ENCODE measurements at regions not wholly inside any gene's neighbourhood (a gene's known extent, or its start where the extent isn't known, plus 50 kb on each side); places are given as distances from the start of the nearest gene placed in this dataset.

GRCh38 chr16:50910736-50911100 is 168.8 kb downstream of the CYLD start:
- H3K4me3 ChIP-seq (ENCODE audit: extremely low read depth in 1 of 4, insufficient read depth in 2 of 4, low read depth in 3 of 4, low read length in 4 of 4) = no peak overlapping the region
- H4K8ac ChIP-seq (ENCODE audit: extremely low read depth, insufficient read depth, low read length) = no peak overlapping the region
- no peak overlapping the region for H3K4ac ChIP-seq (replicated peaks; ENCODE audit: insufficient read length, low read depth, low read length)
- H4K91ac ChIP-seq (replicated peaks; ENCODE audit: insufficient read length, low read length) = no peak overlapping the region
- no peaks in the 10 kb centered on the region for H3K23me2 ChIP-seq (ENCODE audit: low read depth, low read length)
- DNase-seq (ENCODE audit: low read depth in 1 of 2, low spot score in 2 of 2) (no peak), FAIRE-seq (no peak)
- ChIA-PET CTCF (ENCODE audit: partially characterized antibody) (interaction anchor here (1.4 kb wide), 1 partner anchor 215 kb away, joined by 3 read pairs; no protein-coding TSS in a partner anchor), POLR2A (ENCODE audit: partially characterized antibody) (no interaction called here)
- H3K23ac ChIP-seq (ENCODE audit: insufficient read length) = no peak overlapping the region
- no peak overlapping the region for H3K9ac ChIP-seq (replicated peaks in 1 of 4; ENCODE audit: extremely low read depth in 1 of 4, low read depth in 3 of 4, low read length in 3 of 4)
- H2BK5ac ChIP-seq (ENCODE audit: low read depth, low read length) = no peak overlapping the region
- no peak overlapping the region for H2BK15ac ChIP-seq (ENCODE audit: low read length)
- H2AFZ ChIP-seq (ENCODE audit: low read length) = no peak overlapping the region
- 87% methylated on average over 10 of the region's 10 CpGs; no CpG with 5 or more reads in 1 of the 2 experiments for WGBS, 2 experiments (ENCODE audit: extremely low coverage in 1 of 2, insufficient coverage in 1 of 2, insufficient read length in 1 of 2, insufficient replicate concordance in 2 of 2, low coverage in 1 of 2, low lambda C conversion rate in 2 of 2, missing lambda C conversion rate in 1 of 2)
- no peak overlapping the region for H3K27ac ChIP-seq (ENCODE audit: low read depth, low read length)
- no peaks in the 10 kb centered on the region for H4K20me1 ChIP-seq (replicated peaks in 1 of 2; ENCODE audit: control insufficient read depth in 1 of 2, insufficient read depth in 2 of 2, low read length in 2 of 2)
- peaks cover 0 to 2% (median 0%) of the 10 kb centered on the region in 4 experiments; a peak in 1 of 7 replicates for H3K4me1 ChIP-seq (replicated peaks in 1 of 4; ENCODE audit: control insufficient read depth in 3 of 4, insufficient read depth in 4 of 4, low read length in 3 of 4)
- H2AK5ac ChIP-seq (ENCODE audit: low read depth, low read length) = no peak overlapping the region
- H3K79me2 ChIP-seq (ENCODE audit: control insufficient read depth in 1 of 2, insufficient read depth in 2 of 2, low read length in 2 of 2) = no peaks in the 10 kb centered on the region
- H3K79me1 ChIP-seq (ENCODE audit: low read depth, low read length) = no peaks in the 10 kb centered on the region
- H3K27me3 ChIP-seq (replicated peaks in 1 of 4; ENCODE audit: control insufficient read depth in 3 of 4, extremely low read depth in 1 of 4, insufficient read depth in 3 of 4, low read length in 3 of 4) = 0 out of 7 replicates have a peak, but pooled peaks cover 0 to 3% (median 0%) of the 10 kb centered on the region in 4 experiments
- no peak overlapping the region for H3K56ac ChIP-seq (replicated peaks; ENCODE audit: insufficient read length, low read depth, low read length)
- no peak overlapping the region for H2BK12ac ChIP-seq (ENCODE audit: low read depth, low read length)
- H3K36me3 ChIP-seq (ENCODE audit: control insufficient read depth in 2 of 4, insufficient read depth in 4 of 4, low read length in 3 of 4) = no peaks in the 10 kb centered on the region
- no peak overlapping the region for H3K14ac ChIP-seq (ENCODE audit: insufficient read length)
- H3K9me3 ChIP-seq (ENCODE audit: insufficient read depth in 2 of 2, low read depth in 1 of 2, low read length in 1 of 2) = no peaks in the 10 kb centered on the region
- no peak overlapping the region for H3K4me2 ChIP-seq (ENCODE audit: insufficient read depth in 1 of 2, low read depth in 2 of 2, low read length in 2 of 2)
- no peak overlapping the region for H3K18ac ChIP-seq (ENCODE audit: extremely low read depth, low read length)
- H2BK120ac ChIP-seq (replicated peaks; ENCODE audit: low read depth, low read length) = no peak overlapping the region
- H2BK20ac ChIP-seq (ENCODE audit: low read length) = no peak overlapping the region
- no peak overlapping the region for H4K5ac ChIP-seq (ENCODE audit: insufficient read length, low read depth, low read length)
- TF ChIP-seq CHD7 (IDR thresholded peaks at IDR 0.05; ENCODE audit: insufficient replicate concordance, low read length) = no peak
